Thoracic aorta (tissue), 2 donors: ENCODE measurements at regions not wholly inside any gene's neighbourhood (a gene's known extent, or its start where the extent isn't known, plus 50 kb on each side); places are given as distances from the start of the nearest gene placed in this dataset.

ENCODE experiments used
- ATAC-seq: fragments of 150-250 bp; one replicate; pipeline ENCODE4 v1.8.0; 2017; ENCODE audit warnings: low read depth; ENCODE audit not compliant: insufficient number of reproducible peaks, low FRiP score
- DNase-seq: peaks from one replicate; pipeline ENCODE4 v3.0.0-alpha.2; 2020; ENCODE audit warnings: low spot score
- H3K27ac ChIP-seq, 2 donors: fragments of 200-600 bp; sonication (generic); 1 replicate in 1 of 2; 2 replicates in 1 of 2; pipeline ENCODE4 v1.5.1; 2016; ENCODE audit warnings: mild to moderate bottlenecking in 2 of 2, moderate library complexity in 2 of 2
- H3K27me3 ChIP-seq: fragments of 200-600 bp; sonication (generic); replicated peaks from 2 replicates; pipeline ENCODE4 v1.6.0; 2016; ENCODE audit warnings: mild to moderate bottlenecking; ENCODE audit not compliant: insufficient read depth
- H3K36me3 ChIP-seq: fragments of 200-600 bp; sonication (generic); one replicate; pipeline ENCODE4 v1.5.1; 2016
- H3K4me1 ChIP-seq, 2 donors: fragments of 200-600 bp; sonication (generic); 1 replicate in 1 of 2; 2 replicates in 1 of 2; pipeline versions ENCODE4 v1.5.1 to v1.6.0; 2016; ENCODE audit warnings: low read depth in 2 of 2, mild to moderate bottlenecking in 1 of 2; ENCODE audit not compliant: control insufficient read depth in 1 of 2
- H3K4me3 ChIP-seq: fragments of 200-600 bp; sonication (generic); 2 replicates; pipeline ENCODE4 v1.5.1; 2016; ENCODE audit warnings: mild to moderate bottlenecking
- H3K9me3 ChIP-seq: fragments of 200-600 bp; sonication (generic); 2 replicates; pipeline ENCODE4 v1.5.1; 2016
- CTCF ChIP-seq: fragments of 200-600 bp; sonication (generic); IDR thresholded peaks from one replicate; pipeline ENCODE4 v1.5.1; 2019; ENCODE audit warnings: antibody characterized with exemption

DNA sequence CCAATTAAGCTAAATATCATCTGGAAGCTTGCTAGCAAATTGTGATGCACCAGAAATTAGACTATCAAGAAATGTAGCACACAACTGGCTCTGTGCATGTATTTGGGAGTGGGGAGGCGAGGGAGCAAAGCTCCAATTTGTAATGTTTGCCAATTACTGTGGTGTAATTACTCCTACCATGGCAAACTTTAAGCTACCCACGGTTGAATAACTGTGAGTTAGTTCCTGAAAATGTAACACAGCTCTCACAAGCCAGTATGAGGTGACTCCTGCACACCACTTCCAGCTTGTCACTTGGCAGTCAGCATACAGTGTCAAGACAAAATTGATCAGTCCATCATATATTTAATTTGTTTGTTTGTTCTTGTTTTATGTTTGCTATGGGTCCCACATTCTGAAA, 141.2 kb downstream of the TM2D1 start:
- no peak overlapping the region for H3K4me3 ChIP-seq
- no peak for ATAC-seq
- H3K9me3 ChIP-seq = no peaks in the 10 kb centered on the region
- no peak for DNase-seq
- H3K27ac ChIP-seq = no peak overlapping the region
- peaks cover 0 to 5% of the 10 kb centered on the region in 2 donors for H3K4me1 ChIP-seq
- no peak for TF ChIP-seq CTCF
- H3K36me3 ChIP-seq = no peaks in the 10 kb centered on the region
- no peaks in the 10 kb centered on the region for H3K27me3 ChIP-seq

DNA sequence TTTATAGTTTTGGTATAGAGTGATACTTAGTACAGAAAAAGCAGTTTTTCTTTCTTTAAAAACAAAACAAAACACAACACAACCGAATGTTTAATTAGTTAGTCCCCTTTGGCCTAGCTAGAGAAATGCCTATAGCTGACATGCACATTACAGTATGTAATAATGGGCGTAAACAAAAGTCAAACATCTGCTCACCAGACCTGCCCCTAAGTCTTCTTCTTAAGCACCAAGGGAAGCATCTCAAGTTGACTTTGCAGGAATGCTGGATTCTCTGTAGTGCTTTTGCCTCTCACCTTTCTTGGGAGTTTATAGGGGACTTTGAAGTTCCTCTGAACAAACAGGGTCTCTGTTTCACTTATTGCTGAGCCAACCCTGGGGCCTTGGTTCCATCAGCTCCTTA, 143.7 kb downstream of the TM2D1 start:
- Histone ChIP-seq H3K4me3 (no peak overlapping the region), H3K9me3 (no peaks in the 10 kb centered on the region), H3K27me3 (no peaks in the 10 kb centered on the region), H3K4me1 (peaks cover 0 to 5% of the 10 kb centered on the region in 2 donors), H3K27ac (no peak overlapping the region), H3K36me3 (no peaks in the 10 kb centered on the region)
- DNase-seq (no peak), ATAC-seq (no peak)
- TF ChIP-seq CTCF = no peak

DNA sequence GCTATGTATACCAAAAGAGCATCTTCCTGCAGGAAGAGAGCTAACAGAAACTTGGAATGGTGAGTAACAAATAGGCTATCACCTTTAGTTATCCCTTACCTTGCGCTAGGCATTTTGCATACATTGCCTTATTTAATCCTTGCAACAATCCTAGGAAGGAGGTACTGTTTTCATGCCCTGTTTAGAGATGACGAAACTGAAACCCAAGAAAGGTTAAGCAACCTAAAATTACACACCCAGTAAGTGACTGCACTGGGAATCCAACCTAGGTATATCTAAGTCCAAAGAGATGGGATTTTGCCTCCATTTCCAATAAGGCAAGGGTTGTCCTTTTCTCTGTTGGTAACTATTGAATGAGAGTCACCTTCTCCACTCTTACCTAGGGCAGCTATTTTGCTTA, 144.5 kb downstream of the TM2D1 start:
- DNase-seq (no peak), ATAC-seq (no peak)
- Histone ChIP-seq H3K27me3 (no peaks in the 10 kb centered on the region), H3K27ac (no peak overlapping the region), H3K36me3 (no peaks in the 10 kb centered on the region), H3K9me3 (no peaks in the 10 kb centered on the region), H3K4me1 (peaks cover 0 to 5% of the 10 kb centered on the region in 2 donors), H3K4me3 (no peak overlapping the region)
- no peak for TF ChIP-seq CTCF

DNA sequence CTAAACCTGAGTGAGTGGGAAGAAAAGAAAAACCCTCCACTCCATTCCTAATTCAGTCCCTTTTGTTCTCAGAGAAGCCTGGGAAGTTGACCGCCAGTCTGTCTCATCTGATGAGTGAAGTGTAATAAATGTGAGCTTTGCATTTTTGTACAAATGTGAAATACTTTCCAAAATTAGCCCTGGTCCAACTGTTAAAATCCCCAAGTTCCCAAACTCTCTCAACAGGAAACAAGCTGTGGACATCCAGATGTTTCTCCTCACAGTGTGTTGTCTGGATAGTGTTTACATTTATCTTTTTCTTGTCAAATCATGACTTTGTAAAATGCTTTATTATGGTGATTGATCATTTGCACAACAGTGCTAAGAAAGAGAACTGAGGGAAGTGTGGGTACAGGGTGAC, 145.1 kb downstream of the TM2D1 start:
- Histone ChIP-seq H3K27ac (no peak overlapping the region), H3K27me3 (no peaks in the 10 kb centered on the region), H3K9me3 (no peaks in the 10 kb centered on the region), H3K4me1 (peaks cover 0 to 5% of the 10 kb centered on the region in 2 donors), H3K36me3 (no peaks in the 10 kb centered on the region), H3K4me3 (no peak overlapping the region)
- ATAC-seq (no peak), DNase-seq (no peak)
- no peak for TF ChIP-seq CTCF

DNA sequence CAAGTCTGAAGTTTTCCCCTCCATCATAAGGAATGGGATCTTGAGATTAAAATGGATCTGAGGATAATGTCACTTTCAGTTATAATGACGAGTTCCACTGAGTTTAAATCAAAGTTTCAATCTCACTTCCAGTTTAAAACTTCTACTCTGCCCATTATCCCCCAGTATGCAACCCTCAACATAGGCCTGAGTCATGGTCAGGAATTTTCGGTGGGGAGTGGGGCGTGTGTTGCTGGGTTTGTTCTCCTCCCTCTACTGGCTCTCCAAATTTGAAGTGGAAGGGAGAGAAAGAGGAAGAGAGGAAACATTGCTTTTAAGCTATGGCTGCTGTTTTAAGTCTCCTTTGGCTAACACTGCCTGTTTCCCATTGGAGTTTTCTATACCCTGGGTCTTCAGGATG, 152.9 kb downstream of the TM2D1 start:
- no peaks in the 10 kb centered on the region for H3K4me1 ChIP-seq
- ATAC-seq = no peak
- H3K27ac ChIP-seq = no peak overlapping the region
- H3K4me3 ChIP-seq = no peak overlapping the region
- H3K27me3 ChIP-seq = no peaks in the 10 kb centered on the region
- no peak for TF ChIP-seq CTCF
- peaks cover under 1% of the 10 kb centered on the region for H3K9me3 ChIP-seq
- H3K36me3 ChIP-seq = no peaks in the 10 kb centered on the region
- no peak for DNase-seq
